Stimulated activated naive B cell treated with anti-CD40 and anti-IgM and Interleukin-4, amounts not matched to agents 10 μg/mL and 1 μg/mL and 100 μg/mL, for 72 hours (primary cell): ENCODE measurements at regions not wholly inside any gene's neighbourhood (a gene's known extent, or its start where the extent isn't known, plus 50 kb on each side); places are given as distances from the start of the nearest gene placed in this dataset.
"Not testable (repeated sequence)": the region's sequence is repeated elsewhere in the genome, so short reads cannot be mapped to it uniquely, and the experiment has no call there.

Experiments
- ATAC-seq, 2 donors: fragments of 150-1000 bp; cut with Tn5 transposase; replicated peaks; 2 replicates each; pipeline ENCODE4 v1.10.0; 2021; ENCODE audit warnings: moderate library complexity in 1 of 2
- DNase-seq: peaks from one replicate; pipeline ENCODE4 v3.0.0; 2021
- H3K27ac Mint-ChIP-seq: one replicate; pipeline ENCODE4 v1.8.0; 2022; ENCODE audit warnings: mild to moderate bottlenecking, mixed read lengths
- H3K27me3 Mint-ChIP-seq, 2 donors: one replicate each; pipeline ENCODE4 v1.8.0; 2022; ENCODE audit warnings: mixed read lengths in 2 of 2
- H3K36me3 Mint-ChIP-seq, 2 donors: one replicate each; pipeline ENCODE4 v1.8.0; 2022; ENCODE audit warnings: mixed read lengths in 2 of 2, mild to moderate bottlenecking in 1 of 2
- H3K4me1 Mint-ChIP-seq, 2 donors: one replicate each; pipeline ENCODE4 v1.8.0; 2022; ENCODE audit warnings: mixed read lengths in 2 of 2, mild to moderate bottlenecking in 1 of 2
- H3K4me3 Mint-ChIP-seq, 2 donors: one replicate each; pipeline ENCODE4 v1.8.0; 2022; ENCODE audit warnings: mild to moderate bottlenecking in 2 of 2, mixed read lengths in 2 of 2, moderate library complexity in 1 of 2
- H3K9me3 Mint-ChIP-seq, 2 donors: one replicate each; pipeline ENCODE4 v1.8.0; 2022; ENCODE audit warnings: mixed read lengths in 2 of 2, mild to moderate bottlenecking in 1 of 2

- H3K27me3 Mint-ChIP-seq, result peaks cover 7 to 28% of the 10 kb centered on the region in 2 donors
- DNase-seq (no peak), ATAC-seq (no peak)
- H3K9me3 Mint-ChIP-seq, result no peaks in the 10 kb centered on the region
- no peak overlapping the region for H3K27ac Mint-ChIP-seq
- H3K4me1 Mint-ChIP-seq, result no peaks in the 10 kb centered on the region
- no peaks in the 10 kb centered on the region for H3K36me3 Mint-ChIP-seq
- H3K4me3 Mint-ChIP-seq, result no peak overlapping the region
Observed at GRCh38 chr2:234712421-234712935, 215.6 kb upstream of the ARL4C start.

- peaks cover 7 to 28% of the 10 kb centered on the region in 2 donors for H3K27me3 Mint-ChIP-seq
- no peaks in the 10 kb centered on the region for H3K36me3 Mint-ChIP-seq
- H3K27ac Mint-ChIP-seq, result no peak overlapping the region
- H3K9me3 Mint-ChIP-seq, result no peaks in the 10 kb centered on the region
- H3K4me1 Mint-ChIP-seq, result no peaks in the 10 kb centered on the region
- ATAC-seq (no peak), DNase-seq (no peak)
- no peak overlapping the region for H3K4me3 Mint-ChIP-seq
Observed at GRCh38 chr2:234711308-234711707, 214.4 kb upstream of the ARL4C start.

DNA sequence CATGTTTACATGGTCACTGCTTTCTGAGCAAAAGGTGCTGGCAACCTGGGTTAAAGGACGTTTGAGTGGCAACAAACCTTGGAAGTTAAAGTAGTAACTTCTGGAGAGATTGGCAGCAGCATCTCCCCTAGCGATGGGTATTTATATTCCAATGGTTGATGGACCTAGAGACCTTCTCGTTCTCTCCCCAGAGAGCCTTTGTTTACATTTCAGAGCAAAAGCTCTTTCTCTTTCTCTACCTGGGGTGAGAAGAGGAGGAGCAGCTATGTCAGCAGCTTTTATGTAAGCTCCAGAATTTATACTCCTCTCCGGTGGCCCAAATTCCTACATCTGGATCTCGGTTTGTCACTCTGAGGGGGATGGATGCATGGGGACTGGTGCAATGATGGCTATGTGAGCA is 213.7 kb upstream of the ARL4C start:
- DNase-seq, result no peak
- H3K27me3 Mint-ChIP-seq, result peaks cover 7 to 27% of the 10 kb centered on the region in 2 donors
- H3K4me1 Mint-ChIP-seq, result no peaks in the 10 kb centered on the region
- ATAC-seq, result no peak
- H3K27ac Mint-ChIP-seq, result no peak overlapping the region
- no peaks in the 10 kb centered on the region for H3K36me3 Mint-ChIP-seq
- no peaks in the 10 kb centered on the region for H3K9me3 Mint-ChIP-seq
- H3K4me3 Mint-ChIP-seq, result no peak overlapping the region

DNA sequence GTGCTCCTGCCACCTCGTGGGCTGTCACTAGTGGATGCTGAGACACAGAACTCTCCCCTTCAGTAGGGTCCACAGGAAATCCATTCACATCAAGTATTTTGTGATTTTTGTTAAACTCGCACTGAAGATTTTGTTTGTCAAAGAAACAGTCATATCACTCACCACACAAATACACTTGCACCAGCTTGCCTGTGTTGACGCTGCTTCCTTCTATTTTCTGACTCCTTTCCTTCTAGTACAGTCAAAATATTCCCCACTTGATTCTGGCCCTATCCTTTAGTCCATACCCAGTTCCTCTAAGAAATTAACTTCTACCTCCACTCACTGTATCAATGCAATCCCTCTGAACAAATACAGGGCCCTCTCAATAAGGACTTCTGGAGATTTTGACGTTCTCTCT is 213.2 kb upstream of the ARL4C start:
- ATAC-seq, result no peak
- Mint-ChIP-seq H3K36me3 (no peaks in the 10 kb centered on the region), H3K4me1 (peaks cover 0 to 2% of the 10 kb centered on the region in 2 donors), H3K27ac (peak overlapping the region; percentile 65), H3K4me3 (no peak overlapping the region), H3K9me3 (peaks cover 0 to 3% of the 10 kb centered on the region in 2 donors), H3K27me3 (peaks cover 7 to 22% of the 10 kb centered on the region in 2 donors)
- no peak for DNase-seq

DNA sequence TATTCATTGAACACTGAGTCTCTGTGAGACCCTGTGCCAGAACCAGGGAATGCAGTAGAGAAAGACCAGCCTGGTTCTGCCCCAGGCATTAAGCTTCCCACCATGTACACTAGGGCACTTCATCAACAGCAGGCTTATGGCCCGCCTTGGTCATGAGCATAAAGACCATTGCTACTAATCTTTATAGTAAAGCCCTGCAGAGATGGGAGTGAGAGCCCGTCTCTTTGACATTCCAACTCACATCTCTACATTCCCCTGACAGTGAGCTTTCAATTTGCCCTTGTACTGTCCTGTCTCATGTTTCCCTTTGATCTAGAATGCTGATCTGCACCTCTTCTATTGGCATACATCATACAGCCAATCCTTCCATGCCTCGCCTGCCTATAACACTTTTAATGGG is 211.8 kb upstream of the ARL4C start:
- H3K27me3 Mint-ChIP-seq, result peaks cover 7 to 20% of the 10 kb centered on the region in 2 donors
- no peak for DNase-seq
- ATAC-seq, result no peak
- no peaks in the 10 kb centered on the region for H3K36me3 Mint-ChIP-seq
- peaks cover 0 to 3% of the 10 kb centered on the region in 2 donors for H3K9me3 Mint-ChIP-seq
- H3K27ac Mint-ChIP-seq, result no peak overlapping the region
- H3K4me3 Mint-ChIP-seq, result no peak overlapping the region
- peaks cover 0 to 2% of the 10 kb centered on the region in 2 donors for H3K4me1 Mint-ChIP-seq

DNA sequence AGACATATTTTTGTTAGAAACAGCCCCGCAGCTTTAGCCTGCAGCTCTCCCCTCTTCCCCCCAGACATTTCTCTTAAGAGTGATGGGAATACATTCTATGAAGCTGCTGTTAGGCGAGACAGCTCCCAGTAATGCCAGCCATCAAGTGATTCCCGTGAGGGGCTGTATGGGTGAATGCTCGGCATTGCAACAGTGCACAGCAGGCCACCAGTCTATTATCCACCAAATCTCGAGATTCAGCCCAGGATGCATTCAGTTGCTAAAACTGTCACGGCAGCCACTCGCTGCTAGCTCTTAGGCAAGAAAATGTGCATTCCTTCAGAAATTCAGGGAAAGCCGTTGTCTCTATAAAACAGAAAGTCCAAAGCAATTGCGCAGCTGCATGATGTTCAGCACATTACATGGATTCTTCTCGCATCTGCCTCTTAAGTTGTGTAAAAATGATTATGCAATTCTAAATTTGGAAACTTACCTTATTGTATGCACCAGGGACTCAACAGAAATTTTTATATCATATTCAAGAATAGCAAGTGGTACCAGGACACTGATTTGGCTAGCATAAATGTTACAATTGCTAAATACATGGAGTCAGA is 211.3 kb upstream of the ARL4C start:
- Mint-ChIP-seq H3K36me3 (no peaks in the 10 kb centered on the region), H3K4me3 (no peak overlapping the region), H3K4me1 (peaks cover 2 to 3% of the 10 kb centered on the region in 2 donors), H3K27me3 (peaks cover 7 to 20% of the 10 kb centered on the region in 2 donors), H3K9me3 (peaks cover 0 to 3% of the 10 kb centered on the region in 2 donors), H3K27ac (no peak overlapping the region)
- no peak for DNase-seq
- ATAC-seq, result no peak

DNA sequence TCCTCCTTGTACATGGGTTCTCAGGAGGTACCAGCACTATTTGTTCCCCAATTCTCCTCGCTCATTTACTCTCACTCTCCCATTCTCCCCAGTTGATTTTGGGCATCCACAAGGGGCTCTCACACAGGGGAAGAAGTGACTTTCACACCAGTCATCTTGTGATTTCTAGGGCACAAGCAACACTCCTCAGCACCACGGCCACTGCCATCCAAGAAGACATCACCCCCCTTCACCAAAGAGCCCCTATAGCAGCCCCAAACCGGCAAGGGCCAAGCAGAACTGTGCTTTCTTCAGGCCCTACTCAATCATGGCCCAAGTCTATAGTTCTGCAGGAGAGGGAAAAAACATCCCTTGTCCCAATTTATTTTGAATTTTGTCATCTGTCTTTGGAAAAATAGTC is 209.2 kb upstream of the ARL4C start:
- Mint-ChIP-seq H3K4me3 (no peak overlapping the region), H3K36me3 (peaks cover 2 to 3% of the 10 kb centered on the region in 2 donors), H3K27ac (no peak overlapping the region), H3K4me1 (peaks cover 6 to 12% of the 10 kb centered on the region in 2 donors), H3K27me3 (peaks cover 7 to 24% of the 10 kb centered on the region in 2 donors), H3K9me3 (peaks cover 8 to 9% of the 10 kb centered on the region in 2 donors)
- DNase-seq (no peak), ATAC-seq (no peak)

DNA sequence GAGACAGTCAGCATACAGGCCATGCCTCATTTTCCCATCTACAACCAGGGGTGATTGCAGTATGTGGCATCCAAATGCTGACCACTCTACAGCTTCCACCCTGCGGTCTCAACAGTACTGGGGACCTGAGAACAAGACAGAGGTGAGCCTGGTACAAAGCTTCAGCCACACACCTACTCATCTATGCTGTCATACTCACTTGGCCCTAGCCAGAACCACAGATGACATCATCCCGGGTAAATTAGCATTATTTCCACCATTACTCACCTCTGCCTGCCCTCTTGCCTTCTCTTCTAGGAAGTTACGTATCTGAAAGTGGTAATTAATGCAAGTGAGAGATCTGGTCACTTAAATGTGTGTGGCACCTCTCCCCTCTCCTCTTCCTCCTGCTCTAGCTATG is 208.2 kb upstream of the ARL4C start:
- Mint-ChIP-seq H3K4me1 (peaks cover 6 to 12% of the 10 kb centered on the region in 2 donors), H3K27me3 (peaks cover 7 to 25% of the 10 kb centered on the region in 2 donors), H3K4me3 (no peak overlapping the region), H3K36me3 (peaks cover 2 to 6% of the 10 kb centered on the region in 2 donors), H3K27ac (no peak overlapping the region), H3K9me3 (peaks cover 8 to 11% of the 10 kb centered on the region in 2 donors)
- ATAC-seq, result peak; percentile 84 to 89
- no peak for DNase-seq

GRCh38 chr2:234703258-234703657 is 206.4 kb upstream of the ARL4C start:
- H3K27me3 Mint-ChIP-seq, result peaks cover 7 to 15% of the 10 kb centered on the region in 2 donors
- H3K4me1 Mint-ChIP-seq, result peaks cover 6 to 12% of the 10 kb centered on the region in 2 donors
- no peak overlapping the region for H3K27ac Mint-ChIP-seq
- H3K9me3 Mint-ChIP-seq, result peaks cover 8 to 16% of the 10 kb centered on the region in 2 donors
- ATAC-seq (no peak), DNase-seq (no peak)
- H3K4me3 Mint-ChIP-seq, result no peak overlapping the region
- peaks cover 2 to 6% of the 10 kb centered on the region in 2 donors for H3K36me3 Mint-ChIP-seq

GRCh38 chr2:234702731-234703225 is 205.9 kb upstream of the ARL4C start:
- H3K27ac Mint-ChIP-seq, result no peak overlapping the region
- H3K27me3 Mint-ChIP-seq, result peaks cover 7 to 15% of the 10 kb centered on the region in 2 donors
- peaks cover 6 to 12% of the 10 kb centered on the region in 2 donors for H3K4me1 Mint-ChIP-seq
- ATAC-seq, result no peak
- DNase-seq, result no peak
- peaks cover 5 to 9% of the 10 kb centered on the region in 2 donors for H3K36me3 Mint-ChIP-seq
- H3K4me3 Mint-ChIP-seq, result no peak overlapping the region
- peaks cover 12 to 20% of the 10 kb centered on the region in 2 donors for H3K9me3 Mint-ChIP-seq

- H3K27me3 Mint-ChIP-seq, result peaks cover 7 to 15% of the 10 kb centered on the region in 2 donors
- no peak overlapping the region for H3K27ac Mint-ChIP-seq
- ATAC-seq, result no peak
- peaks cover 6 to 12% of the 10 kb centered on the region in 2 donors for H3K4me1 Mint-ChIP-seq
- H3K9me3 Mint-ChIP-seq, result peaks cover 18 to 24% of the 10 kb centered on the region in 2 donors
- no peak for DNase-seq
- H3K4me3 Mint-ChIP-seq, result no peak overlapping the region
- H3K36me3 Mint-ChIP-seq, result peaks cover 8 to 12% of the 10 kb centered on the region in 2 donors
Observed at GRCh38 chr2:234701841-234702240, 205.0 kb upstream of the ARL4C start.

DNA sequence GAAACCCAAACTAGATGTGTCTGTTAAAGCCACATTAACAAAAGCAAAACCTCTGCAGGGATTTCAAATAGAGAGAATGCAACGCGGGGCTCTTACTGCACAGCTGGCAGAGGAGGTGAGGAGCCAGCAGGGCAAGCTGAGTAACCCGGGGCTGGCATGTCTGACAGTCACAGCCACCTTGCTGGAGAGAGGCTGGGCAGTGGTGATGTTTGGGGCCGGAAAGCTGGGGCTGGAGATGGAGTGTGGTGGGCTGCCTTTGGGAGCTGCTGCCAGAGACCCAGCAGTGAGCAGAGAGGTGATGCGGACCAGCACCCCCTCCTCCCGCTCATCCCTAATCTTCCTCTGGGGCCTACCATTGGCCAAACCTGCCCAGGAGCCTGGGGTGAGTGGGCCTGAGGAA is 204.5 kb upstream of the ARL4C start:
- peak overlapping the region; percentile 6 for H3K27ac Mint-ChIP-seq
- peaks cover 22 to 26% of the 10 kb centered on the region in 2 donors for H3K9me3 Mint-ChIP-seq

GRCh38 chr2:234699456-234699855 is 202.6 kb upstream of the ARL4C start:
- Mint-ChIP-seq H3K27ac (no peak overlapping the region), H3K4me1 (peaks cover 8 to 19% of the 10 kb centered on the region in 2 donors), H3K4me3 (no peak overlapping the region), H3K9me3 (peaks cover 29 to 34% of the 10 kb centered on the region in 2 donors), H3K27me3 (peaks cover 7 to 15% of the 10 kb centered on the region in 2 donors), H3K36me3 (peaks cover 12 to 16% of the 10 kb centered on the region in 2 donors)
- no peak for ATAC-seq
- DNase-seq, result no peak

More for the DNA sequence above, 204.5 kb upstream of the ARL4C start:
- no peak for DNase-seq
- no peak for ATAC-seq
- H3K36me3 Mint-ChIP-seq, result peaks cover 9 to 15% of the 10 kb centered on the region in 2 donors
- H3K4me3 Mint-ChIP-seq, result no peak overlapping the region
- H3K27me3 Mint-ChIP-seq, result peaks cover 7 to 15% of the 10 kb centered on the region in 2 donors
- H3K4me1 Mint-ChIP-seq, result peaks cover 6 to 12% of the 10 kb centered on the region in 2 donors

- not testable (repeated sequence) for H3K27me3 Mint-ChIP-seq, DNase-seq, H3K4me3 Mint-ChIP-seq, ATAC-seq, H3K27ac Mint-ChIP-seq
- Mint-ChIP-seq H3K36me3 (peaks cover 12 to 13% of the 10 kb centered on the region in 2 donors), H3K4me1 (peaks cover 11 to 18% of the 10 kb centered on the region in 2 donors), H3K9me3 (peaks cover 29 to 31% of the 10 kb centered on the region in 2 donors)
Observed at GRCh38 chr2:234697300-234697876, 200.5 kb upstream of the ARL4C start.
